ENCODE measurements at regions not wholly inside any gene's neighbourhood (a gene's known extent, or its start where the extent isn't known, plus 50 kb on each side); places are given as distances from the start of the nearest gene placed in this dataset.
A peak's percentile ranks its signal among the peaks of the same experiment; 100 is the strongest.

DNA sequence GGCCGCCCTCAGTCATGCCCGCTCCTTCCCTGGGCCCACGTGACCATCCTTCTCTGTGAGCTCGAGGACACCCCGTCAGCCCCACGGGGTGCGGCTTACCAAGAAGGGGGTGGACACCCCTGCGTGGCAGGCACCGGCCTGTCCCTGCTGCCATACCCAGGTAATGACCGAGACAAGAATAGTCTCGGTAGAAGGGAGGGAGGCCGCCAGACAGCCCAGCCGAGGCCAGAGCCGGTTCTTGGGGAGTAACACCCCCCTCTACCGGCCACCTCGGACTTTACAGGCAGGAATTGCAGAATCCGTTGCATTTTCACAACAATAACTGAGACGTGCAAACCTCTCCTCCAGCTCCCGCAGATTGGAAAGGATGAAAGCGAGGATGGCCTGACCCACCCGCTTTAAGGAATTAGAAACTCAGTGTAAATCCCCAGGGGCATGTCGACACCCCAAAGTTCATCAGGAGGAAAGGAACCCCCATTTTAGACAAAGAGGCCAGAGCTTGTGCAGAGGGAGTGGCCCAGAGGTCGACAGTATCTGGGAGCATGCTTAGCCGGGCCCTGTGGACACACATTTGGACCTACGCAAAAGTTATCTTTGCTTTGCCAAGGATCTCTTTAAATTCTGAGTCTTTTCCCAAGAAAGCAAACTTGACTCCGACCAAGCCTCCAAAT, 60.1 kb upstream of the GLI2 start:
- no peaks in the 10 kb centered on the region for H3K27me3 ChIP-seq
- WGBS, 3 donors: 38 to 41% (median 40%) methylated on average over 26 of the region's 26 CpGs

DNA sequence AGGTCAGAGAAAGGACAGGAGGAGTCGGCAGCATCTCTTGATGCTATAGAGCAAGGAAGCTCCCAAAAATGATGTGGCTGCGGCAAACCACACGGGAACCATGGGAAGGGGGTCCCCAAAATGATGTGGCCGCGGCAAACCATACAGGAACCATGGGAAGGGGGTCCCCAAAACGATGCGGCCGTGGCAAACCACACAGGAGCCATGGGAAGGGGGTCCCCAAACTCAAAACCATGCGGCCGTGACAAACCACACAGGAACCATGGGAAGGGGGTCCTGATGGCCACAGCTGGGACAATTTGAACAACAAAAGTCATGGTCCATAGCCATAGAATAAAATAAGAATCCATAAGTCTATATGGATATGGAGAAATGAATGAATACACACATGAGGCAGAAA, 58.4 kb upstream of the GLI2 start:
- TF ChIP-seq, protein P1, sequence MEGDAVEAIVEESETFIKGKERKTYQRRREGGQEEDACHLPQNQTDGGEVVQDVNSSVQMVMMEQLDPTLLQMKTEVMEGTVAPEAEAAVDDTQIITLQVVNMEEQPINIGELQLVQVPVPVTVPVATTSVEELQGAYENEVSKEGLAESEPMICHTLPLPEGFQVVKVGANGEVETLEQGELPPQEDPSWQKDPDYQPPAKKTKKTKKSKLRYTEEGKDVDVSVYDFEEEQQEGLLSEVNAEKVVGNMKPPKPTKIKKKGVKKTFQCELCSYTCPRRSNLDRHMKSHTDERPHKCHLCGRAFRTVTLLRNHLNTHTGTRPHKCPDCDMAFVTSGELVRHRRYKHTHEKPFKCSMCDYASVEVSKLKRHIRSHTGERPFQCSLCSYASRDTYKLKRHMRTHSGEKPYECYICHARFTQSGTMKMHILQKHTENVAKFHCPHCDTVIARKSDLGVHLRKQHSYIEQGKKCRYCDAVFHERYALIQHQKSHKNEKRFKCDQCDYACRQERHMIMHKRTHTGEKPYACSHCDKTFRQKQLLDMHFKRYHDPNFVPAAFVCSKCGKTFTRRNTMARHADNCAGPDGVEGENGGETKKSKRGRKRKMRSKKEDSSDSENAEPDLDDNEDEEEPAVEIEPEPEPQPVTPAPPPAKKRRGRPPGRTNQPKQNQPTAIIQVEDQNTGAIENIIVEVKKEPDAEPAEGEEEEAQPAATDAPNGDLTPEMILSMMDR (IDR thresholded peaks at IDR 0.05): no peak
- no peak for TF ChIP-seq EP300 (IDR thresholded peaks at IDR 0.05)
- no peak for TF ChIP-seq POLR2A (IDR thresholded peaks at IDR 0.05)
- intact Hi-C loops (cut with DNase I): loop anchor here in 2 of 4 donors (5.0 to 10.0 kb wide), 4 partner anchors 122 to 1035 kb away; no protein-coding TSS in a partner anchor
- H3K4me3 ChIP-seq: no peak overlapping the region
- H3K36me3 ChIP-seq: no peaks in the 10 kb centered on the region
- H3K4me1 ChIP-seq (ENCODE audit: insufficient read depth): peaks cover 2% of the 10 kb centered on the region
- no peaks in the 10 kb centered on the region for H3K9me3 ChIP-seq
- 90 to 91% (median 91%) methylated on average over 10 of the region's 10 CpGs for WGBS, 3 donors
- no peaks in the 10 kb centered on the region for H3K27me3 ChIP-seq
- H3K27ac ChIP-seq: no peak overlapping the region
- DNase-seq: no peak

More for the DNA sequence above, 60.1 kb upstream of the GLI2 start:
- TF ChIP-seq, protein P1 (IDR thresholded peaks at IDR 0.05): peak in 2 of 3 donors; percentile 37 to 47
- no peak for TF ChIP-seq EP300 (IDR thresholded peaks at IDR 0.05)
- TF ChIP-seq POLR2A (IDR thresholded peaks at IDR 0.05): no peak
- Histone ChIP-seq H3K9me3 (no peaks in the 10 kb centered on the region), H3K27ac (no peak overlapping the region), H3K4me3 (no peak overlapping the region), H3K4me1 (ENCODE audit: insufficient read depth) (peaks cover 2% of the 10 kb centered on the region), H3K36me3 (no peaks in the 10 kb centered on the region)
- intact Hi-C loops (cut with DNase I): loop anchor here in 2 of 4 donors (5.0 to 10.0 kb wide), 4 partner anchors 121 to 1033 kb away; no protein-coding TSS in a partner anchor
- DNase-seq: peak; percentile 24 to 78 (median 59)

DNA sequence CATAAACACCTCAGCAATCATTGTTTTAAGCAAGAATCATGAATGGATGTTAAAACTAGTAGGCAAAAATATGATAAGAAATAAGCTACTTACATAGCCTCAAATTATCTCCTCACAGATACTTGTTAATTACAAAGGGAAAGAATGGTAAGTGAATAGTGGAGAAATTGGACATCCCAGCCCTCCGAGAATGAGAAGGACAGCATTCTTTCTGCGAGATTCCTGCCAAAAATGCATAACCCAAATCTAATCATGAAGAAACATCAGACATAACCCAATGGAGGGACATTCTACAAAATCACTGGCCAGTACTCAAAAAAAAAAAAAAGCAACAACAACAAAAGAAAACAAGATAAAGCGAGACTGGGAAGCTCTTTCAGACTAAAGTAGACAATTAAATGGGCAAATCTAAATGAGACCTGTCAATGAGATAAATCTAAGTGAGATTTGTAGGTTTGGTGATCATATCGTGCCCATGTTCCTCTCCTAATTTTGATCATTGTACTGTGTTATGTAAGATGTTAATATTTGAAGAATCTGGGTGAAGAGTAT, 57.9 kb upstream of the GLI2 start:
- Histone ChIP-seq H3K27me3 (no peaks in the 10 kb centered on the region), H3K9me3 (no peaks in the 10 kb centered on the region), H3K4me1 (ENCODE audit: insufficient read depth) (peaks cover 2% of the 10 kb centered on the region), H3K36me3 (no peaks in the 10 kb centered on the region), H3K4me3 (no peak overlapping the region), H3K27ac (no peak overlapping the region)
- intact Hi-C loops (cut with DNase I): loop anchor here in 3 of 4 donors (2.0 to 10.0 kb wide), 5 partner anchors 123 to 1035 kb away; no protein-coding TSS in a partner anchor
- 24 to 50% (median 37%) methylated on average over 4 of the region's 4 CpGs for WGBS, 3 donors
- TF ChIP-seq, protein P1 (IDR thresholded peaks at IDR 0.05): no peak
- no peak for TF ChIP-seq POLR2A (IDR thresholded peaks at IDR 0.05)
- TF ChIP-seq EP300 (IDR thresholded peaks at IDR 0.05): no peak
- no peak for DNase-seq

DNA sequence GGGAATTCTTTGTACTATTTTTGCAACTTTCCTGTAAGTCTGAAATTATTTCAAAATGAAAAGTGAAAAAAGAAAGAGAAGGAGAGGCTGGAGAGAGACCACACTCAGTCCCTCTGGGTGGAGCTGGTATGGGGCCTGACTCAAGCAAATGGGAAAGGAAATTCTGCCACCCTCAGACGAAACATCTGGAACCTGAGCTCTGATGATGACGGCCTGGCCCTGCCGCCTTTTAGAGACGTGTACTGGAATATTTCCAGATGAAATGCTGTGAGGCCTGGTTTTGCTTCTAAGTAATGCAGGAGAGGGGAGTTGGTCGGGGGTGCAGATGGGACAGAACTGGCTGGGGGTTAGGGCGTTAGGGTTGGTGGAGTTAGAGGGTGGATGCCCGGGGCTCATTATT, 57.4 kb upstream of the GLI2 start:
- Histone ChIP-seq H3K4me1 (ENCODE audit: insufficient read depth) (peaks cover 2% of the 10 kb centered on the region), H3K9me3 (no peaks in the 10 kb centered on the region), H3K27me3 (no peaks in the 10 kb centered on the region), H3K36me3 (no peaks in the 10 kb centered on the region), H3K4me3 (no peak overlapping the region), H3K27ac (no peak overlapping the region)
- intact Hi-C loops (cut with DNase I): loop anchor here in 3 of 4 donors (2.0 to 10.0 kb wide), 5 partner anchors 123 to 1036 kb away; no protein-coding TSS in a partner anchor
- DNase-seq: peak in 1 of 5 donors; percentile 31
- WGBS, 3 donors: 40 to 56% (median 56%) methylated on average over 6 to 7 of the region's 7 CpGs
- TF ChIP-seq, protein P1 (IDR thresholded peaks at IDR 0.05): no peak
- TF ChIP-seq POLR2A (IDR thresholded peaks at IDR 0.05) (no peak), EP300 (IDR thresholded peaks at IDR 0.05) (no peak)
